Right renal cortex interstitium (tissue), 3 donors: ENCODE measurements at regions not wholly inside any gene's neighbourhood (a gene's known extent, or its start where the extent isn't known, plus 50 kb on each side); places are given as distances from the start of the nearest gene placed in this dataset.
"Not testable (repeated sequence)": the region's sequence is repeated elsewhere in the genome, so short reads cannot be mapped to it uniquely, and the experiment has no call there.

ENCODE experiments used
- DNase-seq, 3 donors: peaks; one replicate each; pipeline ENCODE4 v3.0.0-alpha.2; 2013; ENCODE audit warnings: low read depth in 3 of 3, low spot score in 2 of 3

DNA sequence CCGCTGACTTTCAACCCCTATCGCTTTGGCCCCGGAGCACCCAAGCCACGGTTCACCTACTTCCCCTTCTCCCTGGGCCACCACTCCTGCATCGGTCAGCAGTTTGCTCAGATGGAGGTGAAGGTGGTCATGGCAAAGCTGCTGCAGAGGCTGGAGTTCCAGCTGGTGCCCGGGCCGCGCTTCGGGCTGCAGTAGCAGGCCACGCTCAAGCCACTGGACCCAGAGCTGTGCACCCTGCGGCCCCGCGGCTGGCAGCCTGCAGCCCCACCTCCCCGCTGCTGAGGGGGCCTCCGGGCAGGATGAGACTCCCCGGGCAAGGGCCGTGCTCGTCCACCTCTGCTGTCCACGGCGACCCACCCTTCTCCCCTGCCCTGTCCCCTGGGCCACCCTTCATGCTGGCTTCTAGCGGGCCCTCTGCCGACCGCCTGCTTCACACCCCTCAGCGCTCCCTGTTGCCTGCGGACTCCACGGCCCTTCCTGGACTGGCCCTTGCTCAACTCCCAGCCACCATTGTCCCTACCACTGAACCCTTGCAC is 92.2 kb upstream of the TRABD2B start:
- no peak for DNase-seq

DNA sequence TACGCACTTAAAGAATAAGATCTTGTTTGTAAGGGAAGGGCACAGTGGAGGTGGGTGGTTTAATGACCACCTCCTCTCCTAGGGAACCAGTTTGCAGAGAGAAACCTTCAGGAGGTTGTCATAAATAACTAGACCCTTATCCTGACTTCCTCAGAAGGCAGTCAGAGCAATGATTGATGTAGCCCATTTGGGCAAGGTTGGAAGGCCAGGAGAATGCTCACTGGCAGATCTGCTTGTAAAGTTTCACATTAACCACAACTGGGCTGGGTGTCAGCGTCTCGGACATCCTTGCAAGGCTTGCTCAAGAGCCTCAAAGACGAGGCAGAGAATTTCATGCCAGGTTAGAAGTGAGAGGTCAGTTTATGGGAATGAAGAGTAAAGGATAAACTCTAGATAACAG is 87.6 kb upstream of the TRABD2B start:
- no peak for DNase-seq

DNA sequence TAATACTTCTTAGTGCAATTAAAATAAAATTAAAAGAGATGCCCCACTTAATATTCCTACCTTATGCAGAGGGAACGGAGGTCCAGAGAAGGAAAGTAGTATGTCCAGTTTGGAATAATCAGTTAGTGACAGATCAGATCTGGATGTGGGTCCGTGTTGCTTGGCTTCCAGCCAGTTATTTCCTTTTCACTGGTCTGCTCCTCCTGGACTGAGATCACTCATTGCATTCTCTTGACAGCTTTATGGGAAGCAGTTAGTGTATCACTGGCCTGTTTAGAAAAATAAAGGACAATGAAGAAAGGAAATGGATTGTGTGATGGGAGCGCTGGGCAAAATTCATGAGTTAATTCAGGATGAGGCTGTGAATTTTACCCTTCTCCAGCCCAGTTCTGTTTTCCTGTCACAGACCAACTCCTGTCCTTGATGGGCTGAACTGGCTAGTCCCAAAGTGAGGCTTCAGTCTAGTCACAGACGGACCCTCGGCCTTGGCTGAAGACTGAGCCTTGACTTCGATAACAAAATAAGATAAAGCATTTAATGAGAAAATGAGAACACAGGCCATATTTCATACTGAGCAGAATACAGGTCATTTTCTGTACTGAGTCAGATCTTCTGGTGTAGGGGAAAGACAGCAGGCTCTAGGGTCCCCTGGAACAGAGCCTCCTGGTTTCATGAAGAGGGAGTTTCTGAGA is 85.2 kb upstream of the TRABD2B start:
- no peak for DNase-seq

DNA sequence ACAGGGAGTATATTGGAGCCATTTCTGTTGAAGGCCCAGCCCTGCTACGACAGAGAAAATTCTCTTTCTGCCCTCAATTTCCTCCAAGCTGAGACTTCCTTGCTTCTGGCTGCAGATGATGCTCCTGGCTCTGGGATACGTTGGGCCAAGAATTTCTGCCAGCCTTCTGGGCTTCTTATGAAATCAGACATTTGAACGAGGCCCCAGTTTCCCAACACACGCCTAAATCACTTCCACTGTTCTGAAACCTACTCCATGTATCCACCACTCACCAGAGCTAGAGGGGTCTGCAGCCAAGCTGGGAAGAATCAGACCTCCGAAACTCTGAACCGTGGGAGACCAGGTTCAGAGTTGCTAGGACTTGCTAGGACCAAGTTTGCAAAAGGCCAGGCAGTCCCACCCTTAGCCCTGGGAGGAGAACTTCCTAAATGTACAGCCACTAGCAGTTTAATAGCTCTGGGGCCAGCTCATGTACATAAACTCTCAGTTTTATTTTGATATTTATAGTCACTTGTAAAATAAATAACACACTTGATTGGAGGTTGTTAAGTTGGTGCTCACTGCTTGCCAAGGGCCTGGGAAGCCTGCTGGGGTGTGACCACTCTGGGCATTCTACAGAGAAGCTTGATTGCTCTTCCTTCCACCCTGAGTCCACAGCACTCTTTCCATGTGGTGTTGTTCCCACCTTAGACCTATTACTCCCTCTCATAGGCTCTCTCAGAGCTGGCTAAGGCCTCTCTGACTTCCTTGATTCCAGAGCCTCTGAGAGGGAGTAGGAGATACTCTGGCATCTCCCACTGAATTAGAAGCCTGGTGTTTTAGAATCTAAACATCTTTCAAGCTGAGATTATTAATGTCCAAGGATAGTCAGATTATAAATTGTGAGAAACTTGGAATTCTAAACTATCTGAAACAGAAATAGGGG is 83.4 kb upstream of the TRABD2B start:
- DNase-seq, result no peak

DNA sequence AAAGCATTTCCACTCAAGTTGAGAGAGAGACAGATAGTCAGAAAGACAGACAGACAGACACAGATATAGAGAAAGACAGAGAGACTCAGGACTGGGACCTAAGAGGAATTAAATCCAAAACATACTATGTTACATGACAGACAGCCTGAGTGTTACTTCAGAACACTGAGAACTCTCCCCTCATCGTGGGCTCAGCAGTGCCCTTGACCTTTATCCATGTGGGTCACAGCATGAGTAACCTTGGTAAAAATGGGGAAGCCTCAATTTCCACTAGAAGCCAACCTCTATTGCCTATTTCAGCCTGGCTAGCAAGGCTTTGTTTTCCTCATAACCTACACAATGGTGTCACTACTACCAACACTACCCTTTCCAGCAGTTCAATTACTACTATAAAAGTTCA is 81.9 kb upstream of the TRABD2B start:
- no peak for DNase-seq

DNA sequence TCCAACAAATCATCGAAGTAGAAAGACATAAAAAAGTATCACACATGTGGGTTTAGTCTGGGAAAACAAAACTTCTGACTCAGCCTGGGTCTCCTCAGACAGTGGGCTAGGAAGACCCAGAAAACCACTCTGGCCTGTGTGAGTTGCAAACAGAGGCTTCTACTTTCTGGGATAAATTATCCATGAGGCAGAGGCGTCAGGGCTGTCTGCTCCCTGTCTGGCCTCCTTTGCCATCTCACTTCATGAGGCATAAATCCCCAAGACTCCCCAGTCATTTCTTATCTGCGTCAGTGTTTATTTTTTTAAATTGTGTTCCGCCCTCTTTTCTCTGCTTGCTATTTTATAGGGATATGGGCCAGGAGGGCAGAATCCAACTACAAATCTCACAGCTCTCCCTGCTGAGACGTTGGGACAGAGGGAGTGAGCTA is 80.6 kb upstream of the TRABD2B start:
- no peak for DNase-seq

DNA sequence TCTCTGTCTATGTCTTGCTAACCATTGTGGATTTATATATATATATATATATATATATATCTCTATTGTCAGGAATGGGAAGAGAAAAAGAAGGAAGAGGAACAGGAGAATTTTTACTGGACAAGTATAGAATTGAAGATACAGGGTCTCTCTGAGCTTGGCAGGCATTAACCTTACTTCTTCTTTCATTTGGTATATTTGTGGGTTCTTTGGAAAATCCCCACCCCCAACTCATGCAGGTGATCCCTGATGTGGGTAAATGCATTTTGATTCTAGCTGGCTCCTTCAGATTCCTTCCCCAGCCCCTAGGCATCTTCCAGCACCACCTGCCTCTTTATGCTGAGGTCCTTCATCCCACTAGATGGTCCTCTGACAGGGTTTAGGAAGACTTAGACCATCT is 78.8 kb upstream of the TRABD2B start:
- DNase-seq, result no peak

DNA sequence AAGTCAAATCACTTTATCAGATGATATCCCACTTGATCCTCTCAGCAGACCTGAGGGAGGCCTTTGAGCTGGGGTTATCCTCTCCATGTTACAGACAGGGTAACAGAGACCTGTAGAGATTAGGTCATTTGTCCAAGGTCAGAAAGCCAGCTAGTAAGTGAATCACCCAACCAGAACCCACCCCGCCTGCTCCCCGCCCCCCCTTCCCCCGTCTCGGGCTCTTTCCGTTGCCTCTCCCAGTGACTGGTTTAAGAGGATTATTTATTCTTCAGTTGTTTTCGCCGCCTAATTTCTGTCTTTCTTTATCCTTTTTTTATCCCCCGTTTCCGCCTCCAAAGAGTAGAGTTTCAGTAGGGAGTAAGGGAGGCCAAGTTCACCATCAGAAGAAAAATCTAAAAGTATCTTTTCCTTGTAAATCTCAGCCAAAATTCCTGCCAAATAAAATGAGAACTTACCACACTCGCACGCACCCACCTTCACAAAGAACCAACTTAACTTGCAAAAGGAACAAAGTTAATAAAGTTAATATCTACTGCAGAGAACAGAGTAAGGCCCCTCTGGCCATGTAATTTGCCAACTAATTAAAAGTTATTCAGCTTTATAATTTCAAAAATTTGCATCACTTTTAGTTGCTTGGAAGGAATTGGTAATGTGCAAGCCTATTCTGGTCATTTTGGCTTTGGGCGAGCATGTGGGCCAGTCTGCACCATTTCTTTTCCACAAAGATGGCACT is 76.8 kb upstream of the TRABD2B start:
- no peak for DNase-seq

DNA sequence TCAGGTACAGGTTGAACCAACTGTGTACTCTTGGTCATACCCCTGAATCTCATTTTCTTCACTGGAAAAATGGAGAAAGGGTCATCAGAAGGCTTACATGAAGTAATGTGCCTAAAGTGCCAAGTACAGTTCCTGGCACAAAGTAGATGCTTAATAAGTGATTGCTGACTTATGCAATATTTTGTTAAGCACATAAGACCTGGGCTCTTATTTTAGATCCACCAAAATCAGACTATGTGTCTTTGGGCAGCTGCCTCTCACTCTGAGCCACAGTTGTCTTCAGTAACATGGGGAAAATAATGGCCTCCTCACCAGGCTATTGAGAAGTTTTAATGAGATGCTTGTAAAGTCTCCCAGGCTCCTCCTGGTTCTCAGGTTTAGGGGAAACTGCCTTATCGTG is 74.3 kb upstream of the TRABD2B start:
- no peak for DNase-seq

DNA sequence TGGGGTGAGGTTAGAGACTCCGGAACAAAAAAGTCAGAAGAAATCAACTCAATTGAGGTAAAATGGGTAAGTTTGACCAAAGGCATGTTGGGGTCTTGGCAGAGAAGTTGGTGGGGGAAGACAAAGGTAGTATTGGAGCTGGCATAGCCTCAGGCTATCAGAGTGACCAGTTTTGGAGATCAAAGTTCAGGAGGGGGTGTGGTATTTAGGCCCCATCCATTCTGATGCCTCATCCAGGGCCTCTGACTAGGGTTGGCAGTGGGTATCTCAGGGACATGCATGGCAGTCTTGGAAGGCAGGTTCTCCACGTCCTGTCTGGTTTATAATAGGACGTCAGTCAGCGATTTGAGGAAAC is 73.2 kb upstream of the TRABD2B start:
- DNase-seq, result no peak

DNA sequence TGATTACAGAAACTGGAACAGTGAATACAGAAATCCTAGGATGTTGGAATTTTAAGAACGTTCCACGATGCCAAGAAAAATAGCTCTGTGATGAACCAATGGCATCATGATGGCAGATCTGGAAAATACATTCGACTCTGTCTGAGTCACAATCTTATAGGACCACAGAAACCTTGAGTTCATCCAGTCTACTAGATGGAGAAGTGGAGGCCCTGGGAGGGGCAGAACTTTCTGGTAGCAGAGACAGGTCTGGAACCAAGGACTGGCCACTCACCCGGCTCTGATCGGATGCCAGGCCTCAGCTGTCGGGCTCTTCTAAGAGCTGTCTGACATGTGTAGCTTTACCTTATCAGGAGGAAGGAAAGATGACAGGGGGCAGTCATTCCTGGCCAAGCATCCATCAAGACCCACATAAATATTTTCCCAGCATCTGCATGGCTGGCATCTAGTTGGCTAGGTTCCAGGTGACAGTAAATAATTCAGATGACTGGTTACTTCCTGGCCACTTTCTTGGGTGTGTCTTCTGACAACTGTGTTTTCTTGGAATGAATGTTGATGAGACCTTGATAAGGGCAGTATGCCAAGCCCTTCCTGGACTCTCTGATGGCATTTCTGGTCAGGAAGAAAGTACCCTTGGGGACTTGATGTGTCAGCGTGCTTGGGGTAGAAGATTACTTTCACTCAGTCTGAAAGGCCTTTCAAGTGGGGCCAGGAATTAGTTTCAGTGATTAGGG is 72.6 kb upstream of the TRABD2B start:
- no peak for DNase-seq

DNA sequence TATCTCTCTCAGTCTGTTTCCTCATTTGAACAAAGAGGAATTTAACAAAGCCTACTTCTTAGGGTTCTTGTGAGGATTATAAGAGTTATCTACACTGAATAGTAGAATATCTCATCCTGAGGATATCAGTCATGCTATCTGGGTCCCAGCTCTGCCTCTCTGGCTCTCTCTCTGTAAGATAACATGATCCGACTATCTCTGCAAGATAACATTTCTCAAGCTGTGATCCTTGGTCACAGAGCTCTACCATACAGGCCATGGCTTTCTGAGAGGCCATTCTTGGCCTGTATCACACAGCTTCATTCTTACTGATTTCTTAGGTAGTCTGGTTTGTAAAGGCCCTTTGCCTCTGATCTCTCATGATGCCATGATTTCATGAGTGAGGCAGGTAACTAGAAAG is 71.0 kb upstream of the TRABD2B start:
- DNase-seq, result no peak

DNA sequence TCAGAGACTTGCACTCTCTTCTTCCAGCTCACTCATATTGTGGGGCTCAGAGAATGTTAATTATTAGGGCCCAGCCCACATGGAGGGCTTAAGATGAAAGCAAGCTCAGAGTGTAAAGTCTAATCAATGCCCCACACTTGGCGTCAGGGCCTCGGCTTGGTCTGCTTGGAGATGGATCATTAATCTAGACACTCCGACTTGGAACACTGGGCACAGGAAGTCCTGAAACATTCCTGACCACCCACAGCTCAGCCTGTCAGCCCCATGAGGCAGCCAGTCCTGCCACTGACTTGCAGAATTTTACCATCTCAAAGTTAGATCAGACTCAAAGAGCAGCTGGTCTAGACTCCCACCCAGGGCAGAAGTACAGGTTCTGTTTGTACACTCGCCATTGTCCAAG is 69.8 kb upstream of the TRABD2B start:
- no peak for DNase-seq

DNA sequence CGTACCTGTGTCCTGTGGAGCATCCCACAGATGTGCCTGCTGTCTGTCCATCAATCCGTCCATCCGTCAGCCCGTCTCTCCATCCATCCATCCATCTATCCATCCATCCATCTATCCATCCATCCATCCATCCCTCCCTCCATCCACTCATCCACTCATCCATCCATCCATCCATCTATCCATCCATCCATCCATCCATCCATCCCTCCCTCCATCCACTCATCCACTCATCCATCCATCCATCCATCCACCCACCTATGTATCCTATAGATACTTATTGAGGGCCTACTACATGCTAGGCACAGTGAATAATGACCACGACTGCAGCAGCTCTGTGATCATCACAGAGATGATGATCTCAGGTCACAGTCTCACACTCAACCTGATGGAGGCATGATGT is 67.5 kb upstream of the TRABD2B start:
- not testable (repeated sequence) for DNase-seq

DNA sequence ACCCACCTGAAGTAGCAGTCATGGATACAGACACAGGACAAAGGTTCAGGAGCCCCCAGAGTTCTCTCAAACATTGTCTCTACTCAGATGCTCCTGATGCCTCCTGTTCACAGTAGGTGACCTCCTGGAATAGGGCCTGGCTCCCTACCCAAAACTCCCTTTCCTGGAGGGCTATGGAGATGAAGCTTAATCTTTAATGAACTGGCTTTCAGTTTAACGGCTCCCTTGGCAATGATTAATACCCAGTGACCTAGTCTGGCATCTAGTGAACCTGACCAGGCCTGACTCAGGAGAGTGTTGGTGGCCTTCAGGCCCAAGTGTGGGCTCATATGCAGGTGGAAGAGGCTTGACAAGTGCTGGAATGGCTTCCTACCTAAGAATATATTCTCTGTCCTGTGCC is 65.2 kb upstream of the TRABD2B start:
- DNase-seq, result no peak

DNA sequence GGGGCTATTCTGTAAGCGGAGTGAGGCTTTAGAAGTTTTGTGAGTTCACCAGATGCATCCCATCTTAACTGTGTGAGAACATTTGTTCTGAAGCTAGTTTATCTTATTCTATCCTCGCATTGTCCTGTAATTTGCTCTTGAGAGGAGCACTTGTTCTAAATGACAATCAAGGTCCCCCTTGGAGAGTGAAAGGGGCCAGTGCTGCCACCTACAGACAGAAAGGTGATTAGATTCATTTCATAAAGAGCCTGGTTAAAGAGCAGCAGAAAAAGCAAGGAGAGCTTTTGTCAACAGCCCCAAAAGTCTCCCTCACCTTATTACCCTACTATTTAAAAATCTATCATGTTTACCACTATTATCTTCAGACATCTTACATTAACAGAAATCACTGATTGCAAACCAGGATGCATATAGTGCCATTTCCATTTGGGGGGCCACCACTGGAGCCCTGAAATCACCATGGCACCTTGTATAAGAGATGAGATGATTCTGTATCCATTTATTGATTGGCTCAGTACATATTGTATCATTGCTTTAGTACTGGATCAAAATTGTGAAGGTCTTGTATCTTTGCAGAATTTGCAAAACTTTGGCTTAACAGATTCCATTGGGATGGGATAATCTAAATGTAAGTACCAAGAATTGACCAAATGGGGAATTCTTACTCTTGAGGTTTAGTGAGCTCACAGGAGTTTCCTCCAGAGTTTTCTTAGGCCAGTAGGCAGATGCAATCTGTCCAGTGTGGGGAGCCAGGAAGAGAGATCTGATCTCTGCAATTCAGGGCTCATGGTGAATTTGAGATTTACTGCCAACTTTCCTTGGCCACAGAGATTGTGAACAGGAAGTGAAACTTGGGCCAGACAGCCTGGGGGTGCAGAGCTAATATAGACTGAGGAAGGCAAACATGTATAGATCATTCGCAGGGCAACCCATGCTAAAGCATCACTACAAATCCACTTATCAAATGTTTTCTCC is 64.3 kb upstream of the TRABD2B start:
- DNase-seq, result no peak

DNA sequence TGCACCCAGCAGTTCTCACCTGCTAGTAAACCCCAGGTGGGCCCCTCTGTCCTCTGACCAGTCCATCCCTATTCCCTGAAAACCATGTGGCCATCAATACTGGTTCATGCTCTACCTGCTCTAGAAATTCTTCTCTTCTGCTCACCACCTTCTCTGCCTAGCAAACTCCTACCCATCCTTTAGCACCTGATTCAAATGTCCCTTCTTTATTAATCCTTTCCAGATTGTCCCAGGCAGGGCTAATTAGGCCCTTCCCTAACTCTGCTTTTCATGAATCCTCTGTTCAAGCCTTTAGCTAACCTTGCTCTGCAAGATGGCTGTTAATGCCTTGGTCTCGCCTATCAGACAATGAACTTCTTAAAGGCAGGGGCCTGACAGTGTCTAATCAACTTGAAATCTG is 62.1 kb upstream of the TRABD2B start:
- DNase-seq, result no peak

DNA sequence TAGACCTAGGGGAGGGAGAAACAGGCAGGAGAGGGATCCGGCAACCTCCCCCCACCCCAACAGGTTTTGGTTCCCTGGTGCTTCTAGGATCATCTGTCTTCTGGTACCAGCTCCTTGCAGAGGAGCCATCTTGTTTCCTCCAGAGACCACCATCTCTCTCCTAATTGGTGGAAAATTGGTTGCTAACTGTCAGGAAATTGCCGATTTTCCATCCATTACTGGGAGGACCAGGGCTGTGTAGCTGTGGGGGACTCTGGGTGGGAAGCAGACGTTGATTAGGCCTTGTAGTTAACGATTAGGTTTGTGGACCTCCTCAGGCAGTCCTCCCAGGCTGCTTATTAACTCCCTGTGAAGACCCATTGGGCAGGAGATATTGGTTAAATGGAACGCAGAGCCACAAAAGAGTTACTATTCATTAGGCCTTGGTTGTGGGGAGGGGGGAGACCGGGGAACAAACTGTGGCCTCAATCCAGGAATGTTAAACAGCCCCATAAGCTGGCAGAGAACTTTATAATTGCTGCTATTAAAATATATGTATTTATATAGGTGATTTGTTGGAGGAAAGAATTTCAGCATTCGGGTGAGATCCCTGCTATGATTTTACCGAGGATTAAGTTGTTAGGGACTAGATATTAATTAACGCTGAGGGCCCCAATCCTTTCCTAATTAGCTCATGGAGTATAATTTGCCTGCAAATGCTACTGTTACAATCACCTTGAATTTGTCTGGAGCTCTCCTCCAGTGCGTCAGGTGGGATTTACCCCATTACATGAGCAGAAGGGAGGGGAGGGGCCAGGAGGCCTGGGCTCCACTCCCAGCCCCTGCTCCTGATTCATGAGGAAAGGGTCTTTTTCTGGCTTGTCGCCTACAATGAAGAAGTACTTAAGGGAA is 61.2 kb upstream of the TRABD2B start:
- no peak for DNase-seq
